OCI-LY1 (cell line): ENCODE measurements at regions not wholly inside any gene's neighbourhood (a gene's known extent, or its start where the extent isn't known, plus 50 kb on each side); places are given as distances from the start of the nearest gene placed in this dataset.

Source experiments
- EZH2 ChIP-seq: fragments of 200-600 bp; sonication (generic), shearing (Covaris generic); IDR thresholded peaks from 2 replicates; pipeline ENCODE4 v1.8.0; 2017; ENCODE audit warnings: borderline replicate concordance, mixed run types, mild to moderate bottlenecking, antibody characterized with exemption, low read length, moderate library complexity, mixed read lengths
- TF ChIP-seq, protein P1 (sequence below): fragments of 200-600 bp; sonication (generic), shearing (Covaris generic); IDR thresholded peaks from 2 replicates; pipeline ENCODE4 v1.5.1; 2017; ENCODE audit warnings: mild to moderate bottlenecking, antibody characterized with exemption, low read length, moderate library complexity, mixed read lengths

DNA sequence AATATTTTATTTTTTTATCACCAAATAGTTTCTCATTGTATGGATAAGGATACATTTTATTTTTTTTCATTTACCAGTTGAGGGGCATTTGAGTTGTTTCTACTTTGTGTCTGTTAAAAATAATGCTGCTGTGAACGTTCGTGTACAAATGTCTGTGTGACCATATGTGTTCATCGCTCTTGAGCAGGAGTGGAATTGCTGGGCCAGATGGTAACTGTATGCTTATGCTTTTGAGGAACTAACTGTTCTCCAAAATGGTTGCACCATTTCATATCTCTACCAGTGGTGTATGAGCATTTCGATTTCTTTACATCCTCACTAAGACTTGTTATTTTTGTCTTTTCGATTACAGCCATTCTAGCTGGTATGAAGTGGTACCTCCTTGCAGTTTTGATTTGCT is 212.5 kb upstream of the N4BP1 start:
- TF ChIP-seq, protein P1, sequence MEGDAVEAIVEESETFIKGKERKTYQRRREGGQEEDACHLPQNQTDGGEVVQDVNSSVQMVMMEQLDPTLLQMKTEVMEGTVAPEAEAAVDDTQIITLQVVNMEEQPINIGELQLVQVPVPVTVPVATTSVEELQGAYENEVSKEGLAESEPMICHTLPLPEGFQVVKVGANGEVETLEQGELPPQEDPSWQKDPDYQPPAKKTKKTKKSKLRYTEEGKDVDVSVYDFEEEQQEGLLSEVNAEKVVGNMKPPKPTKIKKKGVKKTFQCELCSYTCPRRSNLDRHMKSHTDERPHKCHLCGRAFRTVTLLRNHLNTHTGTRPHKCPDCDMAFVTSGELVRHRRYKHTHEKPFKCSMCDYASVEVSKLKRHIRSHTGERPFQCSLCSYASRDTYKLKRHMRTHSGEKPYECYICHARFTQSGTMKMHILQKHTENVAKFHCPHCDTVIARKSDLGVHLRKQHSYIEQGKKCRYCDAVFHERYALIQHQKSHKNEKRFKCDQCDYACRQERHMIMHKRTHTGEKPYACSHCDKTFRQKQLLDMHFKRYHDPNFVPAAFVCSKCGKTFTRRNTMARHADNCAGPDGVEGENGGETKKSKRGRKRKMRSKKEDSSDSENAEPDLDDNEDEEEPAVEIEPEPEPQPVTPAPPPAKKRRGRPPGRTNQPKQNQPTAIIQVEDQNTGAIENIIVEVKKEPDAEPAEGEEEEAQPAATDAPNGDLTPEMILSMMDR = no peak
- no peak for TF ChIP-seq EZH2
